ENCODE measurements at regions not wholly inside any gene's neighbourhood (a gene's known extent, or its start where the extent isn't known, plus 50 kb on each side); places are given as distances from the start of the nearest gene placed in this dataset.

DNA sequence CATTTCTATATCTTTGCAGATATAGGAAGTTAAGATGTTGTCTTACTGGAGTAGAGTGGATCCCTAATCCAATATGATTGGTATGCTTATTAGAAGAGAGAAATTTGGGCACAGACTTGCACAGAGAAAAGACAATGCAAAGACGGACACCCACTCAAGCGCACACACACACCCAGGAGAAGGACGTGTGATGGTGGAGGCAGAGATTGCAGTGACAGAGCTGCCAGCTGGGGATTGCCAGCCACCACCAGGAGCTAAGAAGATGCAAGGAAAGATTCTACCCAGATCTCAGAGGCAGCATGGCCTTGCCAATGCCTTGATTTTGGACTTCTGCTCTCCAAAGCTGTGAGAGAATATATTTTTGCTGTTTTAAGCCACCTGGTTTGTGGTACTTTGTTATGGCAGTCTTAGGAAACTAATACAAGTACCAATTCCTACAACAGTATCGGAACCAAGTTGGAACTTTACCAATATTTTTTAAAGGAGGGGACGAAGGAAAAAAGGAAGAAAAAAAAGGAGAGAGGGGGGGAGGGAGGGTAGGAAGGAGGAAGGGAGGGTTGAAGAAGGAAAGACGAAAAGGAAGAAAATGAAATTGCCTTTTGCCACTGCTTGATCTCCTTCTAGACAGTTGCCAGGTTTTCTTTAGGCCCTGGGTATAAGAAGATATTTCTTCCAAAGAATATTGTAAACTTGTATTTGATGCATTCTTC, 334.0 kb downstream of the BUD13 start:
- Histone ChIP-seq H4K91ac (ENCODE audit: low read depth, low read length) (no peak overlapping the region), H3K4me1 (ENCODE audit: control insufficient read depth in 1 of 2, insufficient read depth in 2 of 2, low read length in 2 of 2) (no peaks in the 10 kb centered on the region), H3K79me2 (ENCODE audit: control insufficient read depth, insufficient read depth, low read length, poor library complexity) (no peaks in the 10 kb centered on the region), H4K8ac (ENCODE audit: low read depth, low read length) (no peak overlapping the region), H3K27ac (ENCODE audit: low read depth, low read length) (no peak overlapping the region), H2BK5ac (ENCODE audit: low read depth, low read length, poor library complexity) (no peak overlapping the region), H3K79me1 (ENCODE audit: low read length) (no peaks in the 10 kb centered on the region), H2BK120ac (ENCODE audit: insufficient read depth, low read length, poor library complexity) (no peak overlapping the region), H3K9me3 (ENCODE audit: insufficient read depth, low read depth, low read length) (peaks cover 4% of the 10 kb centered on the region), H3K14ac (ENCODE audit: low read length) (no peak overlapping the region), H2AK5ac (ENCODE audit: low read length) (no peak overlapping the region), H2BK12ac (ENCODE audit: low read length) (no peak overlapping the region), H3K9ac (ENCODE audit: low read length) (peak overlapping the region; percentile 50), H3K36me3 (ENCODE audit: control insufficient read depth in 1 of 2, insufficient read depth in 2 of 2, low read length in 2 of 2) (no peaks in the 10 kb centered on the region), H3K18ac (ENCODE audit: low read length) (no peak overlapping the region), H3K4ac (ENCODE audit: low read depth, low read length) (no peak overlapping the region), H3K4me2 (ENCODE audit: low read length) (no peak overlapping the region), H2AFZ (ENCODE audit: insufficient read depth, low read length, poor library complexity) (no peak overlapping the region), H3K27me3 (ENCODE audit: insufficient read depth, low read length) (no peaks in the 10 kb centered on the region), H3K23ac (ENCODE audit: low read length) (no peak overlapping the region), H4K12ac (ENCODE audit: low read depth, low read length) (no peak overlapping the region), H3K4me3 (ENCODE audit: low read depth, low read length) (no peak overlapping the region)
- DNase-seq, result no peak
- 100% methylated on average over 1 of the region's 6 CpGs for WGBS (ENCODE audit: extremely low coverage, insufficient coverage, insufficient read length)

DNA sequence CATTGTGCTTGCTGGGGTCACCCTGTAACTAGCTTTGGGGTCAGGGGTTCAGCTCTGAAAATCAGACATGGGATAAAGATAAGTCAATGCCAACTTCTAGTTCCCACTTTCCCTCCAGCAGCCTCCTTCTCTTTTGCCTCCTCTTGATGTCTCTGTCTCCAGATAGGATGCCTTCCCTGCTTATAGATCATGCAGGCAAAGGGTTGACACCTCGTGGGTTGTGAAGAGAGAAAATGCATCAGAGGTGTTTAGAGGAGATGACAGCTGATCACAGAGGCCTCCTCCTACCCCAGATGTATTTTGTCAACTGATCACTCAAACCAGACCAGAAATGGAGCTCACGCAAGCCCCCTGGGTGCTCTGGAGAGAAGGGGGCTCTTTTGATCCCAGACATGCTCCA, 337.8 kb downstream of the BUD13 start:
- no peak overlapping the region for H3K4ac ChIP-seq (ENCODE audit: low read depth, low read length)
- no peak overlapping the region for H3K23ac ChIP-seq (ENCODE audit: low read length)
- no peaks in the 10 kb centered on the region for H3K36me3 ChIP-seq (ENCODE audit: control insufficient read depth in 1 of 2, insufficient read depth in 2 of 2, low read length in 2 of 2)
- H4K91ac ChIP-seq (ENCODE audit: low read depth, low read length), result no peak overlapping the region
- H2BK120ac ChIP-seq (ENCODE audit: insufficient read depth, low read length, poor library complexity), result no peak overlapping the region
- H3K9me3 ChIP-seq (ENCODE audit: insufficient read depth, low read depth, low read length), result peaks cover 4% of the 10 kb centered on the region
- DNase-seq, result no peak
- H3K79me1 ChIP-seq (ENCODE audit: low read length), result no peaks in the 10 kb centered on the region
- H2AFZ ChIP-seq (ENCODE audit: insufficient read depth, low read length, poor library complexity), result no peak overlapping the region
- no peaks in the 10 kb centered on the region for H3K79me2 ChIP-seq (ENCODE audit: control insufficient read depth, insufficient read depth, low read length, poor library complexity)
- H3K18ac ChIP-seq (ENCODE audit: low read length), result no peak overlapping the region
- no peak overlapping the region for H3K4me3 ChIP-seq (ENCODE audit: low read depth, low read length)
- no peak overlapping the region for H2BK12ac ChIP-seq (ENCODE audit: low read length)
- no peak overlapping the region for H3K27ac ChIP-seq (ENCODE audit: low read depth, low read length)
- H2AK5ac ChIP-seq (ENCODE audit: low read length), result no peak overlapping the region
- no peak overlapping the region for H3K9ac ChIP-seq (ENCODE audit: low read length)
- WGBS (ENCODE audit: extremely low coverage, insufficient coverage, insufficient read length), result no CpG with 5 or more reads among the region's 2 CpGs
- no peaks in the 10 kb centered on the region for H3K27me3 ChIP-seq (ENCODE audit: insufficient read depth, low read length)
- H2BK5ac ChIP-seq (ENCODE audit: low read depth, low read length, poor library complexity), result no peak overlapping the region
- H4K12ac ChIP-seq (ENCODE audit: low read depth, low read length), result no peak overlapping the region
- no peaks in the 10 kb centered on the region for H3K4me1 ChIP-seq (ENCODE audit: control insufficient read depth in 1 of 2, insufficient read depth in 2 of 2, low read length in 2 of 2)
- no peak overlapping the region for H3K4me2 ChIP-seq (ENCODE audit: low read length)
- no peak overlapping the region for H4K8ac ChIP-seq (ENCODE audit: low read depth, low read length)
- H3K14ac ChIP-seq (ENCODE audit: low read length), result no peak overlapping the region

DNA sequence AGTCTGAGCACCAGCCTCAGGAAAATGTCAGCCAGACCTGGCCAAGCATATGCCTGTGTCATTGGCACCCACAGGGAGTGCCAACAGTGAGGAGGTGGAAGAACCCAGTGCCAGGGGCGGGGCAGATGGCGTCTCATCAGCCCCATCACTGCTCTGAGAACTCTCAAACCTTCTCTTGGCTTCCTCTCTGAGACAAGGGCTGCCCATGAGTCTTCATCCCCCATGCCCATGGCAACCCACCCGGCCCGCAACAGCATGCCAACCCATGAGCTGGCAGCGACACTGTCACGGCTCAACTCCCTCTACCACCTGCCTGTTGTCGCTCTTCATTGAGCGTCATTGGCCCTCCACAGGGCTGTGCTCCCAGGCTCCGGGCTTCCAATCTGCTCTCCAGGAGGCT, 340.5 kb downstream of the BUD13 start:
- Histone ChIP-seq H4K91ac (ENCODE audit: low read depth, low read length) (no peak overlapping the region), H4K8ac (ENCODE audit: low read depth, low read length) (no peak overlapping the region), H2BK12ac (ENCODE audit: low read length) (no peak overlapping the region), H3K36me3 (ENCODE audit: control insufficient read depth in 1 of 2, insufficient read depth in 2 of 2, low read length in 2 of 2) (no peaks in the 10 kb centered on the region), H3K23ac (ENCODE audit: low read length) (no peak overlapping the region), H4K12ac (ENCODE audit: low read depth, low read length) (no peak overlapping the region), H3K9ac (ENCODE audit: low read length) (no peak overlapping the region), H3K4me3 (ENCODE audit: low read depth, low read length) (no peak overlapping the region), H3K79me1 (ENCODE audit: low read length) (no peaks in the 10 kb centered on the region), H2AFZ (ENCODE audit: insufficient read depth, low read length, poor library complexity) (no peak overlapping the region), H3K27ac (ENCODE audit: low read depth, low read length) (no peak overlapping the region), H2BK5ac (ENCODE audit: low read depth, low read length, poor library complexity) (no peak overlapping the region), H3K4me1 (ENCODE audit: control insufficient read depth in 1 of 2, insufficient read depth in 2 of 2, low read length in 2 of 2) (no peaks in the 10 kb centered on the region), H3K9me3 (ENCODE audit: insufficient read depth, low read depth, low read length) (peaks cover 2% of the 10 kb centered on the region), H3K27me3 (ENCODE audit: insufficient read depth, low read length) (no peaks in the 10 kb centered on the region), H2BK120ac (ENCODE audit: insufficient read depth, low read length, poor library complexity) (no peak overlapping the region), H3K18ac (ENCODE audit: low read length) (no peak overlapping the region), H3K4ac (ENCODE audit: low read depth, low read length) (no peak overlapping the region), H3K79me2 (ENCODE audit: control insufficient read depth, insufficient read depth, low read length, poor library complexity) (no peaks in the 10 kb centered on the region), H3K14ac (ENCODE audit: low read length) (no peak overlapping the region), H2AK5ac (ENCODE audit: low read length) (no peak overlapping the region), H3K4me2 (ENCODE audit: low read length) (no peak overlapping the region)
- no peak for DNase-seq
- WGBS (ENCODE audit: extremely low coverage, insufficient coverage, insufficient read length), result no CpG with 5 or more reads among the region's 9 CpGs

DNA sequence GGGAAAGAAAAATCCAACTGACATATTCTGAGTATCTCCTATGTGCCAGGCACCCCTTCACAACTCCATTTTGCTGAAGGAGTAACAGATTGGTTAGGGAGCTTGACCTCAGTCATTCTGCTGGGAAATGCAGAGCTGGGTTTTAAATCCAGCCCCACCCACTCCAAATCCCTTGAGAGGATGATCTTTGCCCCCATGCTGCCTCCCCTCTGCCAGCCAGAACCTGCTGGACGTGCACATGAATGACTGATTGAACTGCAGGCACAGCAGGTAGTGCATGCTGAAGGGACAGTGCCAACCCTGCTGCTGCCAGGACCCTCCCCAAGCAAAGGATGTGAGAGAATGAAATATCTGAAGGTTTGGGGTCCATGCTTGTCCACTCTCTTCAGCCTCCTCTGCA, 340.9 kb downstream of the BUD13 start:
- no peak overlapping the region for H3K23ac ChIP-seq (ENCODE audit: low read length)
- H2AK5ac ChIP-seq (ENCODE audit: low read length), result no peak overlapping the region
- H3K4me3 ChIP-seq (ENCODE audit: low read depth, low read length), result no peak overlapping the region
- H3K4me1 ChIP-seq (ENCODE audit: control insufficient read depth in 1 of 2, insufficient read depth in 2 of 2, low read length in 2 of 2), result no peaks in the 10 kb centered on the region
- H3K18ac ChIP-seq (ENCODE audit: low read length), result no peak overlapping the region
- WGBS (ENCODE audit: extremely low coverage, insufficient coverage, insufficient read length), result no CpG with 5 or more reads among the region's 1 CpG
- H4K12ac ChIP-seq (ENCODE audit: low read depth, low read length), result no peak overlapping the region
- no peaks in the 10 kb centered on the region for H3K79me2 ChIP-seq (ENCODE audit: control insufficient read depth, insufficient read depth, low read length, poor library complexity)
- no peak overlapping the region for H3K4ac ChIP-seq (ENCODE audit: low read depth, low read length)
- no peak overlapping the region for H3K14ac ChIP-seq (ENCODE audit: low read length)
- DNase-seq, result no peak
- H4K8ac ChIP-seq (ENCODE audit: low read depth, low read length), result no peak overlapping the region
- H3K79me1 ChIP-seq (ENCODE audit: low read length), result no peaks in the 10 kb centered on the region
- H3K9ac ChIP-seq (ENCODE audit: low read length), result no peak overlapping the region
- no peak overlapping the region for H2AFZ ChIP-seq (ENCODE audit: insufficient read depth, low read length, poor library complexity)
- H3K27ac ChIP-seq (ENCODE audit: low read depth, low read length), result no peak overlapping the region
- no peak overlapping the region for H2BK12ac ChIP-seq (ENCODE audit: low read length)
- H3K9me3 ChIP-seq (ENCODE audit: insufficient read depth, low read depth, low read length), result peaks cover 2% of the 10 kb centered on the region
- H3K27me3 ChIP-seq (ENCODE audit: insufficient read depth, low read length), result no peaks in the 10 kb centered on the region
- no peak overlapping the region for H3K4me2 ChIP-seq (ENCODE audit: low read length)
- no peak overlapping the region for H2BK120ac ChIP-seq (ENCODE audit: insufficient read depth, low read length, poor library complexity)
- H4K91ac ChIP-seq (ENCODE audit: low read depth, low read length), result no peak overlapping the region
- H3K36me3 ChIP-seq (ENCODE audit: control insufficient read depth in 1 of 2, insufficient read depth in 2 of 2, low read length in 2 of 2), result no peaks in the 10 kb centered on the region
- no peak overlapping the region for H2BK5ac ChIP-seq (ENCODE audit: low read depth, low read length, poor library complexity)

All from trophoblast cell (in vitro differentiated cells and primary cell).